ENCODE measurements at regions not wholly inside any gene's neighbourhood (a gene's known extent, or its start where the extent isn't known, plus 50 kb on each side); places are given as distances from the start of the nearest gene placed in this dataset.

DNA sequence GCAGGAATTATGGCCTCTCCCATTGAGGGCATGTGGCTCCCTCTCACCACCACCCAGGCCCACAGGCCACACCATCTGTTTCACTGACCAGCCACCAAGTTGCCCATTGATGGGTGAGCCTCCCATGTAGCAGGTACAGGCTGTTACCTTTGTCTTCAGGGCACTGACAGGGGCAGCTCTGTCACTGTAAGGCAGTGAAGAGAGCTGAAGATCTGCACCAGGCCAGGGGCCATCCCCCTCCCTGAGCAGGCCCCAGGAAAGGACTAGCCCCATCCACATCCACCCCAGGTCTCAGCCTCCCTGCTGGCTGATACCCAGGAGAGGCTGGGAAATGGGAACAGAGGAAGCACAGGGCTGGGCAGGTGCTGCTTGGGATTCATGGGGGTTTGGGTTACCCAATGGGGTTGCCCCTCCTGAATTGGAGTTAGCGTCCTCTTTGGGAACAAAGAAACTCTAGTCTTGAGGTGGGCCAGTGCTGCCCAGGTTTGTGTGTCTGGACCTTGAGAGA lies 1691.4 kb downstream of the TP53TG3F start:
- TF ChIP-seq, protein P1, sequence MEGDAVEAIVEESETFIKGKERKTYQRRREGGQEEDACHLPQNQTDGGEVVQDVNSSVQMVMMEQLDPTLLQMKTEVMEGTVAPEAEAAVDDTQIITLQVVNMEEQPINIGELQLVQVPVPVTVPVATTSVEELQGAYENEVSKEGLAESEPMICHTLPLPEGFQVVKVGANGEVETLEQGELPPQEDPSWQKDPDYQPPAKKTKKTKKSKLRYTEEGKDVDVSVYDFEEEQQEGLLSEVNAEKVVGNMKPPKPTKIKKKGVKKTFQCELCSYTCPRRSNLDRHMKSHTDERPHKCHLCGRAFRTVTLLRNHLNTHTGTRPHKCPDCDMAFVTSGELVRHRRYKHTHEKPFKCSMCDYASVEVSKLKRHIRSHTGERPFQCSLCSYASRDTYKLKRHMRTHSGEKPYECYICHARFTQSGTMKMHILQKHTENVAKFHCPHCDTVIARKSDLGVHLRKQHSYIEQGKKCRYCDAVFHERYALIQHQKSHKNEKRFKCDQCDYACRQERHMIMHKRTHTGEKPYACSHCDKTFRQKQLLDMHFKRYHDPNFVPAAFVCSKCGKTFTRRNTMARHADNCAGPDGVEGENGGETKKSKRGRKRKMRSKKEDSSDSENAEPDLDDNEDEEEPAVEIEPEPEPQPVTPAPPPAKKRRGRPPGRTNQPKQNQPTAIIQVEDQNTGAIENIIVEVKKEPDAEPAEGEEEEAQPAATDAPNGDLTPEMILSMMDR (IDR thresholded peaks at IDR 0.05) = no peak
- TF ChIP-seq POLR2AphosphoS5 (IDR thresholded peaks at IDR 0.05) (no peak), EP300 (IDR thresholded peaks at IDR 0.05) (no peak), POLR2A (IDR thresholded peaks at IDR 0.05) (no peak)

Data from sigmoid colon (tissue), 4 donors.